Keratinocyte (primary cell): ENCODE measurements at regions not wholly inside any gene's neighbourhood (a gene's known extent, or its start where the extent isn't known, plus 50 kb on each side); places are given as distances from the start of the nearest gene placed in this dataset.

Experiments
- EZH2 ChIP-seq: IDR thresholded peaks from one replicate; pipeline ENCODE4 v1.6.1; 2012; ENCODE audit warnings: inconsistent platforms, mild to moderate bottlenecking, low read length, moderate library complexity
- TF ChIP-seq, protein P1 (sequence below), 3 experiments: IDR thresholded peaks in 1 of 3; conservative IDR thresholded peaks in 1 of 3; optimal IDR thresholded peaks in 1 of 3; 2 replicates in 2 of 3; 3 replicates in 1 of 3; pipeline versions ENCODE3 to v1.5.1; 2011; ENCODE audit warnings: low read length in 3 of 3, mild to moderate bottlenecking in 3 of 3, moderate library complexity in 2 of 3, control low read depth in 1 of 3, inconsistent platforms in 1 of 3; ENCODE audit not compliant: insufficient read depth in 2 of 3; ENCODE audit errors: extremely low read depth in 1 of 3

DNA sequence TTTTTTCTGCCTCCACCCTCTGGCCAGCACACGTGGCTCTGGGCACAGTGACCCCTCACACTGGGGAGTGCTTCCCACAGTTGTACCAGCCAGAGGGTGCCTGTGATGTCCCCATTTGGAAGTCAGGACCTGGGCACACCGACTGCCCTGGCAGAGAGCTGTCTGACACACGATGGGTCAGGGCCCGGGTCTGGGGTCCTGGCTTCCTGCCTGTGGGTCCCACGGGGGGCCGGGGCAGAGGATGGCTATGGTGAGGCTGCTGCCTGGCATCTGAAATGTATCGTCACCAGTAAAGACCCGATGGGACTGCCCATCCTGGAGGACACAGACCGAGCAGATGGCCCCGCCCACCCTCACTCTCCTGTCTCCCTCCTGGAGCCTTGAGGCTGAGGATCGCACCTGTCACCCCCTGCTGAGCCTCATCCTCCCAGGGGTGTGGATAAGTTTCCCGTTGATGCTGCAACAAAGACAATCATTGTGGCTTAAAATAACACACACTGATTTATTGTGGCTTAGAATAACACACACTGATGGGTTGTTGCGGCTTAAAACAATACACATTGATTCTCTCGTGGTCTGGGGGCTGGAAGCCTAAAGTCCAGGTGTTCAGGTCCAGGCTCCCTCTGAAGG lies 88.8 kb upstream of the TTC34 start:
- no peak for TF ChIP-seq EZH2
- TF ChIP-seq, protein P1, sequence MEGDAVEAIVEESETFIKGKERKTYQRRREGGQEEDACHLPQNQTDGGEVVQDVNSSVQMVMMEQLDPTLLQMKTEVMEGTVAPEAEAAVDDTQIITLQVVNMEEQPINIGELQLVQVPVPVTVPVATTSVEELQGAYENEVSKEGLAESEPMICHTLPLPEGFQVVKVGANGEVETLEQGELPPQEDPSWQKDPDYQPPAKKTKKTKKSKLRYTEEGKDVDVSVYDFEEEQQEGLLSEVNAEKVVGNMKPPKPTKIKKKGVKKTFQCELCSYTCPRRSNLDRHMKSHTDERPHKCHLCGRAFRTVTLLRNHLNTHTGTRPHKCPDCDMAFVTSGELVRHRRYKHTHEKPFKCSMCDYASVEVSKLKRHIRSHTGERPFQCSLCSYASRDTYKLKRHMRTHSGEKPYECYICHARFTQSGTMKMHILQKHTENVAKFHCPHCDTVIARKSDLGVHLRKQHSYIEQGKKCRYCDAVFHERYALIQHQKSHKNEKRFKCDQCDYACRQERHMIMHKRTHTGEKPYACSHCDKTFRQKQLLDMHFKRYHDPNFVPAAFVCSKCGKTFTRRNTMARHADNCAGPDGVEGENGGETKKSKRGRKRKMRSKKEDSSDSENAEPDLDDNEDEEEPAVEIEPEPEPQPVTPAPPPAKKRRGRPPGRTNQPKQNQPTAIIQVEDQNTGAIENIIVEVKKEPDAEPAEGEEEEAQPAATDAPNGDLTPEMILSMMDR (optimal IDR thresholded peaks at IDR 0.05 in 1 of 3, IDR thresholded peaks at IDR 0.05 in 1 of 3, conservative IDR thresholded peaks at IDR 0.05 in 1 of 3; ENCODE audit: extremely low read depth in 1 of 3, insufficient read depth in 2 of 3, low read length in 3 of 3) = no peak
